OCI-LY7 (cell line): ENCODE measurements at regions not wholly inside any gene's neighbourhood (a gene's known extent, or its start where the extent isn't known, plus 50 kb on each side); places are given as distances from the start of the nearest gene placed in this dataset.

Source experiments
- BruUV-seq: library from RNA; stranded (reverse); fragments of 400-500 nt; replicated peaks from 2 replicates; lab custom pipeline; 2021; lab: Mats Ljungman, UMichigan
- CTCF ChIA-PET: fragments of 300-600 bp; sonication (Branson Sonifier 250); formaldehyde crosslinking; loops from one replicate; lab custom pipeline; 2022; ENCODE audit warnings: antibody characterized with exemption; ENCODE audit not compliant: unreplicated experiment; lab: Charles Lee
- POLR2A ChIA-PET: fragments of 300-600 bp; sonication (Branson Sonifier 250); formaldehyde crosslinking; loops from one replicate; lab custom pipeline; 2022; ENCODE audit warnings: antibody characterized with exemption; lab: Charles Lee
- DNase-seq: peaks from one replicate; pipeline ENCODE4 v3.0.0-alpha.2; 2015; ENCODE audit warnings: low spot score
- H2AFZ ChIP-seq: fragments of 200-600 bp; sonication (generic), shearing (Covaris generic); 2 replicates; pipeline ENCODE4 v1.6.1; 2014; ENCODE audit warnings: mild to moderate bottlenecking, antibody characterized with exemption, low read length, moderate library complexity
- H3K27ac ChIP-seq: fragments of 200-600 bp; sonication (generic); 2 replicates; pipeline ENCODE4 v1.5.1; 2014; ENCODE audit warnings: mixed run types, low read depth, mild to moderate bottlenecking, moderate library complexity, low read length, inconsistent platforms; ENCODE audit not compliant: poor library complexity, severe bottlenecking
- H3K36me3 ChIP-seq: fragments of 200-600 bp; sonication (generic); 2 replicates; pipeline ENCODE4 v1.6.1; 2014; ENCODE audit warnings: mild to moderate bottlenecking, antibody characterized with exemption, low read length, moderate library complexity, mixed read lengths; ENCODE audit not compliant: insufficient read depth
- H3K4me1 ChIP-seq: fragments of 200-600 bp; sonication (generic); 2 replicates; pipeline ENCODE4 v1.5.1; 2014; ENCODE audit warnings: mild to moderate bottlenecking, low read length; ENCODE audit not compliant: insufficient read depth, poor library complexity, severe bottlenecking
- H3K4me2 ChIP-seq: fragments of 200-600 bp; sonication (generic); 2 replicates; pipeline ENCODE4 v1.6.1; 2014; ENCODE audit warnings: mild to moderate bottlenecking, low read length
- H3K4me3 ChIP-seq: fragments of 200-600 bp; sonication (generic); 2 replicates; pipeline ENCODE4 v1.5.1; 2014; ENCODE audit warnings: mild to moderate bottlenecking, low read depth, low read length; ENCODE audit not compliant: poor library complexity, severe bottlenecking
- H3K79me2 ChIP-seq: fragments of 200-600 bp; sonication (generic); 2 replicates; pipeline ENCODE4 v1.6.1; 2016; ENCODE audit warnings: low read depth, mild to moderate bottlenecking, low read length, moderate library complexity, mixed read lengths; ENCODE audit not compliant: insufficient read depth
- H3K9me2 ChIP-seq: fragments of 200-600 bp; sonication (generic); 2 replicates; pipeline ENCODE4 v1.6.1; 2016; ENCODE audit warnings: mild to moderate bottlenecking, low read length, mixed read lengths; ENCODE audit not compliant: insufficient read depth
- H3K9me3 ChIP-seq: fragments of 200-600 bp; sonication (generic); 2 replicates; pipeline ENCODE4 v1.6.1; 2014; ENCODE audit warnings: mild to moderate bottlenecking, mixed run types, low read length, mixed read lengths
- H4K20me1 ChIP-seq: fragments of 200-600 bp; sonication (generic); 2 replicates; pipeline ENCODE4 v1.6.1; 2014; ENCODE audit warnings: mild to moderate bottlenecking, antibody characterized with exemption, low read length, moderate library complexity, mixed read lengths; ENCODE audit not compliant: insufficient read depth
- CTCF ChIP-seq: fragments of 200-600 bp; sonication (generic); conservative IDR thresholded peaks from 2 replicates; pipeline ENCODE4 v1.5.1; 2014; ENCODE audit warnings: mild to moderate bottlenecking, antibody characterized with exemption, low read length, moderate library complexity, mixed read lengths
- EZH2phosphoT487 ChIP-seq: fragments of 200-600 bp; sonication (generic); IDR thresholded peaks from 2 replicates; pipeline ENCODE4 v1.6.1; 2018; ENCODE audit warnings: low read depth, borderline replicate concordance, mild to moderate bottlenecking, mixed run types, antibody characterized with exemption, low read length, moderate library complexity, mixed read lengths
- intact Hi-C: fragments of 100-400 bp; cut with micrococcal nuclease; formaldehyde crosslinking; loops from one replicate; pipeline ENCODE4 v1.10.0; 2022; ENCODE audit not compliant: unreplicated experiment

GRCh38 chr16:9625122-9625521 lies 533.7 kb downstream of the HAPSTR1 start:
- no peaks in the 10 kb centered on the region for H3K36me3 ChIP-seq
- H3K4me2 ChIP-seq: no peak overlapping the region
- ChIA-PET CTCF (no interaction called here), POLR2A (no interaction called here)
- H3K9me2 ChIP-seq: no peaks in the 10 kb centered on the region
- H3K4me1 ChIP-seq: no peaks in the 10 kb centered on the region
- H3K27ac ChIP-seq: no peak overlapping the region
- no peak overlapping the region for H3K4me3 ChIP-seq
- H4K20me1 ChIP-seq: no peaks in the 10 kb centered on the region
- no peak overlapping the region for H2AFZ ChIP-seq
- no peaks in the 10 kb centered on the region for H3K9me3 ChIP-seq
- DNase-seq: no peak
- TF ChIP-seq EZH2phosphoT487 (no peak), CTCF (no peak)
- no TSS peak for BruUV-seq
- intact Hi-C loops: no loop called here
- no peaks in the 10 kb centered on the region for H3K79me2 ChIP-seq

GRCh38 chr16:9627427-9627826 lies 536.0 kb downstream of the HAPSTR1 start:
- Histone ChIP-seq H3K79me2 (no peaks in the 10 kb centered on the region), H3K9me3 (no peaks in the 10 kb centered on the region), H3K9me2 (no peaks in the 10 kb centered on the region), H2AFZ (no peak overlapping the region), H3K4me3 (no peak overlapping the region), H4K20me1 (no peaks in the 10 kb centered on the region), H3K4me1 (no peaks in the 10 kb centered on the region), H3K36me3 (no peaks in the 10 kb centered on the region), H3K27ac (no peak overlapping the region), H3K4me2 (no peak overlapping the region)
- BruUV-seq: no TSS peak
- TF ChIP-seq CTCF: no peak
- TF ChIP-seq EZH2phosphoT487: no peak
- DNase-seq: no peak
- CTCF ChIA-PET: no interaction called here
- intact Hi-C loops: no loop called here
- POLR2A ChIA-PET: no interaction called here

GRCh38 chr16:9630119-9630518 lies 538.7 kb downstream of the HAPSTR1 start:
- BruUV-seq: no TSS peak
- Histone ChIP-seq H3K79me2 (no peaks in the 10 kb centered on the region), H3K27ac (no peak overlapping the region), H3K4me1 (no peaks in the 10 kb centered on the region), H3K4me2 (no peak overlapping the region), H3K36me3 (no peaks in the 10 kb centered on the region), H3K9me3 (no peaks in the 10 kb centered on the region), H3K4me3 (no peak overlapping the region), H2AFZ (no peak overlapping the region), H3K9me2 (no peaks in the 10 kb centered on the region), H4K20me1 (no peaks in the 10 kb centered on the region)
- TF ChIP-seq EZH2phosphoT487 (no peak), CTCF (no peak)
- intact Hi-C loops: no loop called here
- DNase-seq: no peak
- ChIA-PET POLR2A (no interaction called here), CTCF (no interaction called here)
